COLO668 (cell line): ENCODE measurements at regions not wholly inside any gene's neighbourhood (a gene's known extent, or its start where the extent isn't known, plus 50 kb on each side); places are given as distances from the start of the nearest gene placed in this dataset.
A peak's percentile ranks its signal among the peaks of the same experiment; 100 is the strongest.

Experiments used
- DNase-seq: peaks from one replicate; lab custom pipeline; 2025; ENCODE audit not compliant: unreplicated experiment; lab: John Stamatoyannopoulos, UW

DNA sequence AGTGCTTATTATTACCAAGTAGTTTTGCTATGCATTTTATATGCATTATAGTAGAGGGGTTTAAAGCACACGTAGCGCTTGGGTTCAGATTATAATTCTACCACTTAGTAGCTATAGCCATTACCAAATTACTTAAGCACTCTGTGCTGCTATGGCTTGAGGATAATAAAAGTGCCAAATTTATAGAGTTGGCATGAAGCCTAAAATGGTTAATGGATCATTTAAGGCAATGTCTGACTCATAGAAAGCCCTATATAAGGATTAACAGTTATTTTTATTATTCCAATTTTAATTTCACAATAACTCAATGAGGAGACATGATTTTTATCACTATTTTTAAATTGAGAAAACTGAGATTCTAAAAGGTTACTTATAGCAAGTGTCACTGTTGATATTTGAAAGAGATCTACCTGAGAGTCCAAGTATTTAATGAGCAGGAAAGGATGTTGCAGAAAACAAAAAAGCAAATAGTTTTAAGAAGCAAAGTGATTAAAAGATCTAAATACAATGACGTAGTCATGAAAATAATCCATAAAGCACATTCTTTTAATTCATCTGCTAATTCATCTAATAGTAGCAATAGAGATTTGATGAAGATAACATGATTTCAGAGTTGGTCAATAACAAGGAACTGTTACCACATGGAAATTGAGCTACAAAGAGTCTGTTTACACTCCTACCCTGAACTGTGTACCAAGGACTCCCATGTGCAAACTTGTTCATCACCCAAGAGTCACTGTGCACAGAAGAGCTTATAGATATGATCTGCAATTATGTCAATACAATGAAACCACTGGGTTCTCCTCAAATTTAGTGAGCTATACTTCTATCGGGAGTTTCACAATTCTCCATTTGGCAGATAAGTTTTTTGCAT is 78.8 kb upstream of the DTNA start:
- DNase-seq = no peak

DNA sequence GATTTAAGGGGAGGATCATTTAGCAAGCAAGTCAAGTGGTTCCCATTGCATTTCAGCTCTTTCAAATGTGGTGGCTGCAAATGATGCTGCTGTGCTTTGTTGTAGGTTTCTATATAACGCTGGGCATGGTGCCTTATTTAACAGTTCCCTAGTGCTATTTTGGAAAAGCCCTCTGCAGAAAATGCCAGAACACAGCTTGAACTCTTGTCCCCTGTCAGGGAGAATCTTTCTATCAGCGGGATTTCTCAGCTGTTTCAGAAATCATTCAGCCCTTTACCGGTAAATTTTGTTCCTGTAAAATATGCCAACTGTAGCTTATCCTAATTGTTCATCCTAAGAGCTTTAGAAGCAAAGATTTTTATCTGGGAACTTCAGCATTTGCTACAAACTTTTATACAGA is 77.8 kb upstream of the DTNA start:
- DNase-seq = no peak

DNA sequence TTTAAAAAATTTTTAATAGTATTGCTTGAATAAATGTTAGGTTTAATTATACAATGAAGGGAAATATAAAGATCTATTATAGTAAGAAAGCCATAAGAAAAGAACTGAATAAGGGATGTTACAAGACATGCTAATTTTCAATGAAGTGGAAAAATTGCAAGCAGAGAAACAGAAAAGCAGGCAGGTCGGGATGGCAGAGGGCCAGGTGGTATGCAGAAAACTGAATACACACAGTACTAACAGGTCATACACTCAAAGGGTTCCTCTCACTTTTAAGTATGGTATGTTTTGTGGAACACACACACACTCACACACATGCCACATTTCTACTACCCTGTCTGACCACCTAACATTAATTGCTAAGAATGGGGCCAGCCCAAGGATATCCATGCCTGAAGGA is 76.7 kb upstream of the DTNA start:
- no peak for DNase-seq

- no peak for DNase-seq
Observed at GRCh38 chr18:34637094-34637801, 72.8 kb upstream of the DTNA start.

DNA sequence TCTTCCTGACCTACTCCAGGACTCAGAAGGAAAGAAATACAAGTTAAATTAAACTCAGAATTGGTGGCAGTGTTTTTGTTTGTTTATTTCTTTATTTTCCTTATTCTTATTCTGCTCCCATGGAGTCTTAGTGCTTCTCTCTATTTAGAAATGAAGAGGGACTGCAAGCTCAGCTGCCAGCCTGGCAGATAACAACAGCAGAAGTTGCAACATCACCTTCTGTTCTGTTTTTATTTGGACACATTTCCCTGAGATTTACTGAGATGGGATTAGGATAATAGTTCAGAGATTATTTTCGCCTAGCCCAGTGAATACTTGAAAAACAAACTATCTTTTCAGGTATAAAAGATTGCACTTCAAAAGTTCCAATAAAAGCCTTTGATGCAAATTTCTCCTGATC is 70.4 kb upstream of the DTNA start:
- DNase-seq = no peak

GRCh38 chr18:34640276-34640675 is 69.8 kb upstream of the DTNA start:
- no peak for DNase-seq

DNA sequence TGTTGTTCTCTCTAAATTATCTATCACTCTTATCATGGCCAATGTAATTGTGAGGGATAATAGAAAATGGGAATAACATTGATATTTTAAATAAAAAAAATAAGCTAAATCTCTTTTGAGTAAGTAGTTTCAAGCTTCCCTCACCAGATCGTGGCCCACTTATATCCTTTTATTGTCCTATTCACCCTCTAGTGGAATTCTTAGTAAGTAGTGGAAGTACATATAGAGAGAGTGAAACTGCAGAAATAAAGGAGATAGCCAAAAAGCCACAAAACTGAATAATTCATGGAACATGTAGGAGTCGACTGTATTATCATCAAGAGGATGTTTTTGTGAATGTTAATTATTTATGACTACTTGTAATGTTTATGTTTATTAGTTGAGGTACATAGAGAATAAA is 66.1 kb upstream of the DTNA start:
- DNase-seq = no peak

- no peak for DNase-seq
Observed at GRCh38 chr18:34647251-34647650, 62.8 kb upstream of the DTNA start.

DNA sequence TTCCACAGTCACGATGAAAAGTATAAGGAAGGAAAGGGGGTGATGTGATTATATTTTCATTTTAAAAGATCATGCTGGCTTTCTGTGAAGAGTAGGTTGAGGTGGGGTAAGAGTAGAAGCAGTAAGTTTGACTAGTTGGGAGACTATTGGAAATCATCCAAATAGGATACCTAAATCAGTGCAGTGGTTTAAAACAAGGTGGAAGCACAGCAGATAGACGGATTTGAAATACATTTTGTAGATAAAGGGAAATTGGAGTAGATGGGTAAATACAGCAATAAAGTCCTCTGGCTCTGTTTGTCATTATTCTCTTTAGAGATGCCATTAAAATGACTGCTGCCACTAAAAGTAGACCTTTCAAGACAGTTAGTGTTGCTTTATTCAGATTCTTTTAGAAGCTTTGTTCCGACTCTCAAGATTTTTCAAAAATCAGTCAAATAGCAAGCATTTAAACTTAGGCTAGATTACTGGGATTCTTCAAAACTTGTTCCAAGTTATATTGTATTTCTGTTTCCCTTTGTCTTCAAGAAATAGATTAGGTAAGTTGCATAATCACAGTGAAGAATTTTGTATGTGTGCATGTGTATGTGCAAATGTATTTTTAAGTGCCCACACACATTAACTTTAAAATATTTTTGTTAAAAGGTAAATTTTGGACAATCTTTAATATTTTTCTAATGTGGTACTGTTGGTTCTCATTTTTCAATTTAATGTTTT is 61.7 kb upstream of the DTNA start:
- no peak for DNase-seq

GRCh38 chr18:34649080-34649479 is 61.0 kb upstream of the DTNA start:
- DNase-seq = no peak

DNA sequence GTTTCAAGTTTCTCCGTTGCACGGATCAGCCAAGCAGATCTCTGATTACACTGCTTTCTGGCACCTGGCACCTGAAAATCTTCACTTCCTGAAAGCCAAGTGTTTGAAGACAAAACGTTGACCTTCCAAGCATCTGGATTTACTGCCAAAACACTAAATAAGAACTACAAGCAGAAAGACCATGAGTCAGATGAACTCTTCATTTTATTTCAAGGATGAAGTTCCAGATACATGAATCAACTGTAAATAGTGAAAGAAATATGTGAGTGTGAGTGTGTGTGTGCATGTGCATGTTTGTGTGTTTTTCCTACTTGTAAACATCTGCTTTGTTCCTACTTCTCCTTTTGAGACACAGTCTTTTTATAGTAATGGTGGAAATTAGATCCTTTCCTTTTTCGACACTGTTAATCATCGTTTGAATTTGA is 60.0 kb upstream of the DTNA start:
- DNase-seq = no peak

- no peak for DNase-seq
Observed at GRCh38 chr18:34651586-34652369, 58.3 kb upstream of the DTNA start.

DNA sequence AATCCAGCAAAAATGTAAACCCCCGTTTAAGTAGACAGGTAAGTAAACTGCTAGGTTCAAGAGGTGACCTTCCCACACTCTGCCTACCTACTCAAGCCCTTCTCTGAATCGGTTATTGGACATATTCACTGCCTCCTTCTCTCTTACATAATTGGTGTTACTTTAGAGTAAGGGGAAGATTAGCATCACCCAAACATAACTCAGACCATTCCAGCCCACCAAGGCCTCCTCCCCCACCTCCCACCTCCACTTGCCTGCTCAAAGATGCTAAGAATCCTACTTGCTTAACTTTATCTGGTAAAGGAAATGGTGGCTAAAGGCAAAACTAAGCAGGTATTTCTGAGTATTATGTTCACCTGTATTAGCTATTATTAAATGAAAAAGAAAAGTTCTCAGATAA is 55.0 kb upstream of the DTNA start:
- DNase-seq = no peak

- no peak for DNase-seq
Observed at GRCh38 chr18:34657860-34658500, 52.1 kb upstream of the DTNA start.

- peak; percentile 55 for DNase-seq
Observed at GRCh38 chr18:34659579-34660517, 50.2 kb upstream of the DTNA start.
